Stimulated activated CD8-positive, alpha-beta memory T cell treated with anti-CD3 and anti-CD28 coated beads, Interleukin-7, amount 100 ng/mL, for 1 hour (primary cell): ENCODE measurements at regions not wholly inside any gene's neighbourhood (a gene's known extent, or its start where the extent isn't known, plus 50 kb on each side); places are given as distances from the start of the nearest gene placed in this dataset.

Source experiments
- DNase-seq, 2 donors: peaks; one replicate each; pipeline ENCODE4 v3.0.0-alpha.2; 2020; ENCODE audit warnings: low read depth in 2 of 2

DNA sequence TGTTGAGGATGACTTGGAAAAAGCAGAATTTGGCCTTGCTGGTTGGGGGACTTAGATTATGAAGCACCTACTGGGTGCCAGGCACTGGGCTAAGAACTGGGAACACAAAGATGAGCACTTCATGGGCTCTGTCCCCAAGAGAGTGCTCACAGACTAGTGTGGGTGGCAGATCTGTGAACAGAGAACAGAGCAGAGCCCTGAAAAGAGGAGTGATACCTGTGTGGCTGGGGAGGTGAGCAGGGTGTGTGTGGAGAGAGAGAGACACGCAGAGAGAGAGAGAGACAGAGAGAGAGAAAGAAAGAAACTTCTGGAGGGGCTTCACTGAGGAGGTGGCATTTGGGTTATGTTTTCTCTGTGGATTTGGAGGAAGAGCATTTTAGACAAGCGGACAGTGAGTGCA, 61.1 kb upstream of the PPP2R5A start:
- DNase-seq, result no peak

DNA sequence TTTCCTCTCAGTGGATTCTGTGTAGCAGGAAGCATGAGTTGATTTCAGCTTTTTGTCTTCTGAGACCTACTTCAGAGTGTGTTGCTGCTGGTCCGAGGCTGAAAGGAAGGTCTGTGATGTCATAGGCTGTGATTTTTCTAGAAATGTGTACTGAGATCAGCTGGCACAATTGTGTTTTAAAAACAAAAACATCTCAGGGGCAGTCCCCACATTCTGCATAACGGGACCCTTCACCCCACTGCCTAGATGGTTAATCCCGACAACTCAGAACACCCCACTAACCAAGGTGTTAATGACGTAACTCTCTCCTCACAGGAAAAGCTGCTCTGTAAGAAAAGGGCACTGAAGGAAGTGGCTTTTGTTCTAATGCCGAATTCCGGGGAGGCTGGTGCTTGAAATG, 59.8 kb upstream of the PPP2R5A start:
- peak; percentile 13 for DNase-seq

DNA sequence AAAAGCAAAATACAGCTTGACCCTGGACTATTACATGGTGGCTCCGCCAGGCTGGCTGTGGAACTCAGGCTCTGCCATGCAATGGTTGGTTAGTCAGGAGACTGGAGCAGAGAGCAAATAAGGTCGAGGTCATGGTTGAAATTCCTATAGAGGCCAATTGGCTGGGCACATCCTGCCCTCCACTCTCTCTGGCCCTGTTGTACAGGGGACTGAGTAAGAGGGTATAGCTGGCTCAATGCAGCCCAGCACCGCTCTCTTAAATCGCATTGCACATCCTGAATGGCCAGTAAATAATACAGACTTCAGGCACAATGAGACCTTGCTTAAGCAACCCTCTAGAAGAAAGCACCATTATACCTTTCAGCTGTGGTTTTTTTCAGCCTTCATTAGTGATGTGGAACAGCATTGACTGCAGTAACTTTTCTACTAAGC, 59.3 kb upstream of the PPP2R5A start:
- DNase-seq, result no peak

DNA sequence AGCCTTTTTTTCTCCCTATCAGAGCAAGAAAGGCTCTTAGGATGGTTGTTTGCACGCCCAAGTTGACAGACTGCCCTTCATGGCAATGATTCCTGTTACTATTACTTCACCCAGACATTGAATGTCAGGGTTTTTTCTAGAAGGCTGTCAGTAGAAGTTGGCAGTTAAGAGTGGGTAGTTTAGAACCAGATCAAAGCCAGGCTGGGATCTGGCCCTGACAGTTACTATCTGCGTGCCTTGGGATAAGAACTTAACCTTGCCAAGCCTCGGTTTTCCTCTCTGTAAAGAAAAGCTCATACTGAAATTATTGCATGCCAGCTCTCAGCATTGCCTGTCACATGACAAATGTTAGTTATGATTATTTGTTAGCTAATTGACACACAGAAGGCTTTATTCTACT, 58.7 kb upstream of the PPP2R5A start:
- DNase-seq, result no peak

DNA sequence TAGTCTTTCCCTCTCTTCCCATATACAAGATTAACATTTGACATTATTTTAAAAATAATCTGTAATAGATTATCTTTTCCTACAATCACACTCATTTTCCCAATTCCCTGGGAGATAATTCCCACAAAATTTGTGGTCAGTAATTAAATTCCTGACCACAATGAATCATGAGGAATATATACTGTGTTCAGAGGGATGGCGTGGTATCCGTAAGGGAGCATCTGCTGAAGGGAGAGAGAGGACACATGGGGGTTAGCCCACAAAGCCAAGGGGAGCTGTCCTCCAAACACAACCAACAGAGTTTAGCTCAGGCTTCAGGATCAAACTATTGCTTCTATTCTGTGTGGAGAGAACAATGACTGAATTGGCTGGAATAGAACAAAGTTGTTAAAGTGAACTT, 57.1 kb upstream of the PPP2R5A start:
- DNase-seq, result no peak

DNA sequence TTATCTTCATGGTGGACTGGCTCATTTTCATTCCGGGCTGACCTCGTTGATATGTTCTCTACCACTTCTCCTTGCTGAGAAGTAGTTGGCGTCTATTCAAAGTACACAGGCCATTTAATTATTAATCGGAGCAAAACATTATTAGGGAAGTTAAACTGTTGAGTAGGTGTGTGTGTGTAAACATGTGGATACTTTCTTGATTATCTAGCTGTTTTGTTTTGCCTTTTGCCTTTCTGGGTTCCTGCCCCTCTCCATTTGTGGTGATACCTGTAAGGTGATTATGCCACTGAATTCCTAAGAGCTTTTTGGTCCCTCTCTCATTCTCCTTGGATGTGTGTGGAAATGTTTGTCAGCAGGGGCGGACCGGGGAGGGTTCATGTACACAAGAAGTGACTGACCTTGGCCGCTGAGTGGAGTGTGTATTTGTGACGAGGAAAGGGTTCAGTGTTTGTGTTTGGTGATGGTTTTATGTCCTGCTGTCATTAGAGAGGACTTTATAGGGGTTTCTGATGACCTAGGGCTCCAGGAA, 56.6 kb upstream of the PPP2R5A start:
- no peak for DNase-seq

DNA sequence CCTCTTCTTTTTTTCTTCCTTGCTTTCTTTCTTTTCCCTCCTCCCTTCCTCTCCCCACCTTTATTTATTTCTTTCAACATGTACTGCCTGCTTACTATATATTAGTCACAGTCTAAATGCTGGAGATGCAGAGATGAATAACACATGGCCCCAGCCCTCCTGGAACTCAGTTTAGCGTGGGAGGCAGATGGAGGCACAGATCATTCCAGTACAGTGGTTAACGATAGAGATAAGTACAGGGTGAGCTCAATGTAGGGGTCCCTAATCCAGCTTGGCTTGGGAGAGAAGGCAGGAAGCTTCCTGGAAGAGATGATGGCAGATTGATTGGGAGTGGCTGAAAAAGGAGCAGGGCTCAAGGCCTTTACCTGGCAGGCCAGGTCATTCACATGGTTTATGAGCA, 55.6 kb upstream of the PPP2R5A start:
- DNase-seq, result no peak

DNA sequence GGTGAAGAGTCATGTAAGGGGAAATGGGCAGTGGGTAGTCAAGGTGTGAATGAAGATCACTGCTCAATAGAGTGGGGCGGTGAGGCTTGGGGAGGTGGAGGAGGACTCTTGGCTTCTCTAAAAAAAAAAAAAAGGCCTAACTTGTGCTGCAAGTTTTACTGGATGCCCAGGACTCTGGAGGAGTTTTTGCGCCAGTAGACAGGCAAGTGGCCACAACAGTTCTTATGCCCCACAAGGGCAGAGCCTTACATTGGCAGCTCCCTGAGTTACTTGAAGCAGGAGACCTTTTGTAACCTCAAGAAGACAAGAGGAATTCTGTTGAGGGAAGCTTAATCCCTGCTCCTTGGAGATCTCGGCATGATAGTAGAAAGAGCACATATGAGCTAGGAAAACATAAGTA, 54.9 kb upstream of the PPP2R5A start:
- no peak for DNase-seq

DNA sequence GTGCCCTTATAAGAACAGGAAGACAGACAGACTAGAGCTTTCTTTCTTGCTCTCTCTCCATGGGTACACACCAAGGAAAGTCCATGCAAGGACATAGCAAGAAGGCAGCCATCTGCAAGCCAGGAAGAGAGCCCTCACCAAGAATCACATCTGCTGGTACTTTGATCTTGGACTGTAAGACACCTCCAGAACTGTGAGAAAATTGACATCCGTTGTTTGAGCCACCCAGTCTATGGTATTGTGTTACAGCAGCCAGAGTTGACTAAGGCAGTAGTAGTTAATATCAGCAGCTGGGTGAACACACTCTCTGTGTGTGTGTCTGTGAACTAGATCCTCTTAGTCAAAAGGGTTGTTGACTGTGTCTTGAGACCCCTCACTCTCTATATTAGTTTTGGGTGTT, 53.8 kb upstream of the PPP2R5A start:
- no peak for DNase-seq

DNA sequence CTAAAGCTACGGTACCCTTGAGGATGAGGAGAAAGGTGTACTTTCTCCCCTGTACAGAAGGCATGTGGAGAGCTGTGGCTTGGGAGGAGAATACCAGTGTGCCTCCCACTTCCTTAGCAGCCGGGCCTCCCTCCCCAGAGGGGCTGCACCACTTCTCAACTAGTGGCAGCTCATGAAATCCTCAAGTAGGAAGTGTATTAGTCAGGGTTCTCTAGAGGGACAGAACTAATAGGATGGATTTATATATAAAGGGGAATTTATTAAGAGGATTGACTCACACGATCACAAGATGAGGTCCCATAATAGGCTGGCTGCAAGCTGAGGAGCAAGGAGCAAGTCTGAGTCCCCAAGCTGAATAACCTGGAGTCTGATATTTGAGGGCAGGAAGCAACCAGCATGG, 53.1 kb upstream of the PPP2R5A start:
- no peak for DNase-seq

DNA sequence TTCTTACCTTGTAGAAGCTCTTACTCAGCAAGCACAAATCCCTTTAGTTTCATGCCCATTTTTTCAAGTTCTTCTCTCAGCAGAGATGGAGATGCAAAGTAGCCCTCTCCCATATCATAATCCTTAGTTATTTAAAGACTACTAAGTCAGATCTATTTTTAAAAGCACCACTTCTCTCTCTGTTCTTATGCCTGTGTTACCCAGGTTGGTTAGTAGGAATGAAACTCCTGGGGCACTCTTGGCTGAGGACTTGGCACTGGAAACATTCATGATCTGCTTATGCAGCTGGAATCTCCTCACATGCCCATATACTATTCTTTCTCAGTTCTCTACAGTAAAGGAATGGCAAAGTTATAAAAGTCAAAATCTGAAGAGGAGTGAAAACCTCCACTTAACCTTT, 51.9 kb upstream of the PPP2R5A start:
- DNase-seq, result no peak

DNA sequence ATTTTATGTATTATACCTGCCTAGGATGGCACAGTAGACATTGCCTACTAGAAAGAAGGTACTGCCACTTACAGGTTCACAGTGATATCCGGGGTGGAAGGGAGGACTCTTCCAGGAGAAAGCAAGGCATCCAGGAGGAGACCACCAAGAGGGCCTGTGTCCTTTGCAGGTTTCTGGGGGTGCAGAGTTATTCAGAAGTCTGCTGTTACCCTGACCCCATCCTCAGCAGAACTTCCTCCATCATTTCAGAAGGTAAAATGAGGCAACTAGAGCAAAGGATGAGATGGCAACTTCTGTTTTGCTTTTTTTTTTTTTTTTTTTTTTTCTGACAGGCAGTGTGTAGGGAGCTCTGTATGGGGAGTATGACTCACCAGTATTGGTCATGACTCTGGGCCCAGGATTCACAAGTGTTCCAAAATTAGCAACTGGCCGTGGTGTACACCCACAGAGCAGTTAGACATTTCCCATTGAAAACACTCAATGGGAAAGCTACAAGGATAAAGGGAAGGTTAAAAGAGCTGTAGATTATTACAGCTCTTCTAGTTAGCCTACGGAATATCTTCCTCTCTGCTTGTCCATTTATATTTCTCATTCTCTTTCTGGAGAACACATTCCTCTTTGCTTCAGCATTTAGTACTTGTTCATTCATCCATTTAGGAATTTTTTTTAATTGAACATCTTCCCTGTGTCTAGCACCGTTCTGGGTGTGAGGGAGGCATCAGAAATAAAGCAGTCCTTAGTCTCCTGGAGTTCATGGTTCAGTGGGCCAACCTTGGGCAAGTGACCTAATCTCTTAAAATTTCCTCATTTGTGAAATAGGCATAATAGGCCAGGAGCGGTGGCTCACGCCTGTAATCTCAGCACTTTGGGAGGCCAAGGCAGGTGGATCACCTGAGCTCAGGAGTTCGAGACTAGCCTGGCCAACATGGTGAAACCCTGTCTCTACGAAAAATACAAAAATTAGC, 50.5 kb upstream of the PPP2R5A start:
- DNase-seq, result no peak
